K562 (cell line): ENCODE measurements at regions not wholly inside any gene's neighbourhood (a gene's known extent, or its start where the extent isn't known, plus 50 kb on each side); places are given as distances from the start of the nearest gene placed in this dataset.

Experiments used
- ATAC-seq: fragments of 200-7000 bp; cut with Tn5 transposase; 3 replicates; pipeline ENCODE4 v1.9.1; 2020; ENCODE audit warnings: moderate library complexity
- BruUV-seq: library from RNA; stranded (reverse); fragments of 400-500 nt; replicated peaks from 2 replicates; lab custom pipeline; 2021; lab: Mats Ljungman, UMichigan
- CTCF ChIA-PET: fragments of 300-600 bp; formaldehyde crosslinking; extraction: SDS; loops from one replicate; lab custom pipeline; 2021; ENCODE audit warnings: low intra/inter-chr PET ratio; lab: Yijun Ruan, JAX
- POLR2A ChIA-PET: fragments of 300-600, 350-650 bp; sonication (Branson Sonifier 250); formaldehyde crosslinking; extraction: SDS; loops from one replicate; lab custom pipeline; 2021; ENCODE audit warnings: antibody characterized with exemption, inconsistent platforms; lab: Yijun Ruan, JAX
- DNase-seq, 4 experiments: peaks; one replicate each; pipeline versions ENCODE4 v3.0.0 to v3.0.0-alpha.2; 2011 to 2018; ENCODE audit warnings: low spot score in 3 of 4, mixed read lengths in 3 of 4; ENCODE audit errors: extremely low read depth in 1 of 4
- FAIRE-seq: peaks from 2 replicates; lab custom pipeline; 2011; peaks lifted over from hg19 to GRCh38; lab: Jason Lieb, UNC
- H2AFZ ChIP-seq: 2 replicates; pipeline ENCODE4 v1.6.0; 2011; ENCODE audit warnings: low read depth, low read length, control low read depth, inconsistent platforms
- H3K27ac ChIP-seq: fragments of 200-600 bp; 3 replicates; pipeline ENCODE4 v1.8.0; 2011; ENCODE audit warnings: low read depth, mild to moderate bottlenecking, control low read depth, inconsistent platforms, low read length, moderate library complexity, mixed read lengths; ENCODE audit errors: extremely low read depth
- H3K27me3 ChIP-seq, 2 experiments: fragments of 300-600 bp in 1 of 2; 2 replicates in 1 of 2; 3 replicates in 1 of 2; pipeline versions ENCODE4 v1.6.0 to v1.8.0; 2011; ENCODE audit warnings: inconsistent platforms in 2 of 2, low read length in 2 of 2, mild to moderate bottlenecking in 1 of 2, mixed read lengths in 1 of 2, moderate library complexity in 1 of 2; ENCODE audit not compliant: control insufficient read depth in 2 of 2, insufficient read depth in 2 of 2
- H3K36me3 ChIP-seq: fragments of 300-600 bp; 3 replicates; pipeline ENCODE4 v1.8.0; 2011; ENCODE audit warnings: mild to moderate bottlenecking, low read length, inconsistent platforms; ENCODE audit not compliant: control insufficient read depth, insufficient read depth
- H3K4me1 ChIP-seq, 2 experiments: fragments of 200-600 bp in 1 of 2; replicated peaks in 1 of 2; 2 replicates in 1 of 2; 3 replicates in 1 of 2; pipeline versions ENCODE4 v1.5.1 to v1.8.0; 2011; ENCODE audit warnings: inconsistent platforms in 2 of 2, low read length in 2 of 2, mild to moderate bottlenecking in 1 of 2, mixed read lengths in 1 of 2, moderate library complexity in 1 of 2; ENCODE audit not compliant: control insufficient read depth in 2 of 2, insufficient read depth in 2 of 2
- H3K4me2 ChIP-seq: 2 replicates; pipeline ENCODE4 v1.6.1; 2011; ENCODE audit warnings: low read length, control low read depth, inconsistent platforms, mixed read lengths; ENCODE audit not compliant: insufficient read depth
- H3K4me3 ChIP-seq: fragments of 200-600 bp; sonication (generic), shearing (Covaris generic); 2 replicates; pipeline ENCODE4 v1.5.1; 2016; ENCODE audit warnings: control low read depth, inconsistent platforms
- H3K79me2 ChIP-seq: fragments of 200-600 bp; 3 replicates; pipeline ENCODE4 v1.8.0; 2011; ENCODE audit warnings: low read length, inconsistent platforms; ENCODE audit not compliant: control insufficient read depth, insufficient read depth
- H3K9ac ChIP-seq, 2 experiments: 2 replicates each; pipeline versions ENCODE4 v1.6.0 to v1.6.1; 2011; ENCODE audit warnings: low read depth in 2 of 2, low read length in 2 of 2, control low read depth in 1 of 2, inconsistent platforms in 1 of 2, mild to moderate bottlenecking in 1 of 2, mixed read lengths in 1 of 2; ENCODE audit not compliant: insufficient read depth in 1 of 2
- H3K9me1 ChIP-seq: one replicate; pipeline ENCODE4 v1.6.0; 2011; ENCODE audit warnings: inconsistent platforms, mild to moderate bottlenecking, low read length, moderate library complexity; ENCODE audit not compliant: control insufficient read depth, insufficient read depth
- H3K9me3 ChIP-seq: replicated peaks from 2 replicates; pipeline ENCODE4 v1.5.1; 2011; ENCODE audit warnings: low read depth, low read length, inconsistent platforms; ENCODE audit not compliant: control insufficient read depth, insufficient read depth
- H4K20me1 ChIP-seq: replicated peaks from 2 replicates; pipeline ENCODE4 v1.6.1; 2011; ENCODE audit warnings: low read length, inconsistent platforms, mixed read lengths; ENCODE audit not compliant: control insufficient read depth, insufficient read depth
- ADNP ChIP-seq: fragments of 200-800 bp; sonication (Bioruptor generic); IDR thresholded peaks from 2 replicates; pipeline ENCODE4 v1.6.1; 2016; ENCODE audit warnings: missing genetic modification characterization, missing compliant biosample characterization
- ESRRB ChIP-seq: fragments of 250-450 bp; sonication (Bioruptor Pico); IDR thresholded peaks from 2 replicates; pipeline ENCODE4 v1.5.0; 2020; ENCODE audit warnings: mild to moderate bottlenecking, moderate library complexity, borderline replicate concordance
- FOXM1 ChIP-seq, 2 experiments: fragments of 450-650 bp in 1 of 2; sonication (generic) in 1 of 2; formaldehyde crosslinking in 1 of 2; IDR thresholded peaks; 2 replicates each; pipeline versions ENCODE4 v1.6.1 to v1.9.0; 2017 to 2022; ENCODE audit warnings: low read depth in 2 of 2, mild to moderate bottlenecking in 2 of 2, missing genetic modification reagents in 1 of 2, moderate library complexity in 1 of 2
- GATA2 ChIP-seq: sonication (generic); formaldehyde crosslinking; IDR thresholded peaks from 2 replicates; pipeline ENCODE4 v1.4.0; 2020; ENCODE audit warnings: mild to moderate bottlenecking, missing genetic modification reagents
- ILF3 ChIP-seq: fragments of 450-650 bp; IDR thresholded peaks from 2 replicates; pipeline ENCODE4 v1.6.1; 2018; ENCODE audit warnings: antibody characterized with exemption, mild to moderate bottlenecking, moderate library complexity, borderline replicate concordance
- IRF2 ChIP-seq: sonication (generic); formaldehyde crosslinking; IDR thresholded peaks from 2 replicates; pipeline ENCODE4 v1.8.1; 2022; ENCODE audit warnings: mild to moderate bottlenecking, missing genetic modification reagents
- NCOA6 ChIP-seq: fragments of 450-650 bp; IDR thresholded peaks from 2 replicates; pipeline ENCODE4 v1.6.1; 2017; ENCODE audit warnings: mild to moderate bottlenecking
- NFRKB ChIP-seq: fragments of 450-650 bp; IDR thresholded peaks from 2 replicates; pipeline ENCODE4 v1.6.1; 2016; ENCODE audit warnings: low read depth
- PHF8 ChIP-seq: fragments of 200-600 bp; sonication (generic); IDR thresholded peaks from 2 replicates; pipeline ENCODE4 v1.6.1; 2012; ENCODE audit warnings: mixed run types, mild to moderate bottlenecking, inconsistent platforms, low read length, moderate library complexity, borderline replicate concordance
- POLR2H ChIP-seq: IDR thresholded peaks from 2 replicates; pipeline ENCODE4 v1.6.1; 2016; ENCODE audit warnings: missing genetic modification characterization, low read depth, mild to moderate bottlenecking, control low read depth, missing compliant biosample characterization, moderate library complexity
- PTTG1 ChIP-seq: fragments of 450-650 bp; IDR thresholded peaks from 2 replicates; pipeline ENCODE4 v1.6.1; 2016; ENCODE audit warnings: low read depth, mild to moderate bottlenecking, missing genetic modification characterization, missing compliant biosample characterization
- RBBP5 ChIP-seq: fragments of 200-600 bp; sonication (generic); IDR thresholded peaks from 2 replicates; pipeline ENCODE4 v1.6.1; 2012; ENCODE audit warnings: borderline replicate concordance, mild to moderate bottlenecking, low read length, control low read depth, inconsistent platforms; ENCODE audit not compliant: insufficient read depth, poor library complexity, severe bottlenecking
- WGBS: fragments of 100-300 bp; shearing (Covaris generic); methylation state at CpG from one replicate; pipeline ENCODE4 v1.1.6; 2016; ENCODE audit warnings: low coverage, mixed read lengths; ENCODE audit not compliant: insufficient coverage; ENCODE audit errors: missing lambda C conversion rate; 5-methylcytosine and 5-hydroxymethylcytosine counted together
- in situ Hi-C: fragments of 300-500 bp; cut with MboI; formaldehyde crosslinking; loops from 4 replicates; pipeline ENCODE4 v1.15.0; 2018; ENCODE audit warnings: inconsistent platforms, mixed read lengths
- intact Hi-C: fragments of 100-400 bp; cut with micrococcal nuclease; formaldehyde crosslinking; loops from 2 replicates; pipeline ENCODE4 v1.14.2; 2022
- TF ChIP-seq, protein P1 (sequence below): fragments of 450-650 bp; IDR thresholded peaks from 2 replicates; pipeline ENCODE4 v1.6.1; 2017; ENCODE audit warnings: antibody characterized with exemption
- TF ChIP-seq, protein P2 (sequence below): fragments of 450-650 bp; formaldehyde crosslinking; IDR thresholded peaks from 2 replicates; pipeline ENCODE4 v1.4.0; 2022; ENCODE audit warnings: mild to moderate bottlenecking, moderate library complexity
- TF ChIP-seq, protein P3 (sequence below): fragments of 250-450 bp; sonication (Bioruptor Pico); IDR thresholded peaks from 2 replicates; pipeline ENCODE4 v1.5.0; 2022; ENCODE audit warnings: mild to moderate bottlenecking

DNA sequence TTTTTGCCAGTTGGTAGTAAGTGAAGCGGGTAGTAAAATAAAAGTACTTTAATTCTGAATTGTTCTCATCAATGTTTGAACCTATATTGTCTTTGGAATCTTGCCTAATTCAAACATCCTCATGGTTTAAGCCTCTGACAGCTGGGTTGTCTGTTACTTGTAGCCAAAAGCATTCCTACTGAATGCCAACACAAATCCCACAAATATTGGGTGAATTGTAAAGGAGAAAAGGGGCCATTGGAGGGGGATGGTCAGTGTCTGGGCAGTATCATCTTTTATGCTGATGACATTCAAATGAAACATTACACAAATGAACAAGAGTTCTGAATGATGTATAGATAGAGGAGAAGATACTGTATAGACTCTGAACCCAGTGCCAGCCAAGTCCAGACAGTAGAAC is 309.5 kb downstream of the OSTF1 start:
- Histone ChIP-seq H3K27ac (no peak overlapping the region), H3K79me2 (no peaks in the 10 kb centered on the region), H3K36me3 (no peaks in the 10 kb centered on the region), H3K9me3 (no peaks in the 10 kb centered on the region), H3K4me1 (no peaks in the 10 kb centered on the region), H3K4me2 (no peak overlapping the region), H3K27me3 (no peaks in the 10 kb centered on the region), H3K9ac (no peak overlapping the region), H4K20me1 (no peaks in the 10 kb centered on the region), H3K4me3 (no peak overlapping the region), H3K9me1 (no peaks in the 10 kb centered on the region), H2AFZ (no peak overlapping the region)
- FAIRE-seq: no peak
- no peak for ATAC-seq
- no peak for DNase-seq
- TF ChIP-seq NCOA6: no peak
- TF ChIP-seq PHF8: no peak
- TF ChIP-seq, protein P1, sequence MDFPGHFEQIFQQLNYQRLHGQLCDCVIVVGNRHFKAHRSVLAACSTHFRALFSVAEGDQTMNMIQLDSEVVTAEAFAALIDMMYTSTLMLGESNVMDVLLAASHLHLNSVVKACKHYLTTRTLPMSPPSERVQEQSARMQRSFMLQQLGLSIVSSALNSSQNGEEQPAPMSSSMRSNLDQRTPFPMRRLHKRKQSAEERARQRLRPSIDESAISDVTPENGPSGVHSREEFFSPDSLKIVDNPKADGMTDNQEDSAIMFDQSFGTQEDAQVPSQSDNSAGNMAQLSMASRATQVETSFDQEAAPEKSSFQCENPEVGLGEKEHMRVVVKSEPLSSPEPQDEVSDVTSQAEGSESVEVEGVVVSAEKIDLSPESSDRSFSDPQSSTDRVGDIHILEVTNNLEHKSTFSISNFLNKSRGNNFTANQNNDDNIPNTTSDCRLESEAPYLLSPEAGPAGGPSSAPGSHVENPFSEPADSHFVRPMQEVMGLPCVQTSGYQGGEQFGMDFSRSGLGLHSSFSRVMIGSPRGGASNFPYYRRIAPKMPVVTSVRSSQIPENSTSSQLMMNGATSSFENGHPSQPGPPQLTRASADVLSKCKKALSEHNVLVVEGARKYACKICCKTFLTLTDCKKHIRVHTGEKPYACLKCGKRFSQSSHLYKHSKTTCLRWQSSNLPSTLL: no peak
- no peak for TF ChIP-seq ILF3
- TF ChIP-seq PTTG1 (tag): no peak
- TF ChIP-seq, protein P2, sequence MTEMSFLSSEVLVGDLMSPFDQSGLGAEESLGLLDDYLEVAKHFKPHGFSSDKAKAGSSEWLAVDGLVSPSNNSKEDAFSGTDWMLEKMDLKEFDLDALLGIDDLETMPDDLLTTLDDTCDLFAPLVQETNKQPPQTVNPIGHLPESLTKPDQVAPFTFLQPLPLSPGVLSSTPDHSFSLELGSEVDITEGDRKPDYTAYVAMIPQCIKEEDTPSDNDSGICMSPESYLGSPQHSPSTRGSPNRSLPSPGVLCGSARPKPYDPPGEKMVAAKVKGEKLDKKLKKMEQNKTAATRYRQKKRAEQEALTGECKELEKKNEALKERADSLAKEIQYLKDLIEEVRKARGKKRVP: no peak
- TF ChIP-seq ESRRB (CRISPR knock-in tag): no peak
- no peak for TF ChIP-seq IRF2
- TF ChIP-seq RBBP5: no peak
- TF ChIP-seq, protein P3, sequence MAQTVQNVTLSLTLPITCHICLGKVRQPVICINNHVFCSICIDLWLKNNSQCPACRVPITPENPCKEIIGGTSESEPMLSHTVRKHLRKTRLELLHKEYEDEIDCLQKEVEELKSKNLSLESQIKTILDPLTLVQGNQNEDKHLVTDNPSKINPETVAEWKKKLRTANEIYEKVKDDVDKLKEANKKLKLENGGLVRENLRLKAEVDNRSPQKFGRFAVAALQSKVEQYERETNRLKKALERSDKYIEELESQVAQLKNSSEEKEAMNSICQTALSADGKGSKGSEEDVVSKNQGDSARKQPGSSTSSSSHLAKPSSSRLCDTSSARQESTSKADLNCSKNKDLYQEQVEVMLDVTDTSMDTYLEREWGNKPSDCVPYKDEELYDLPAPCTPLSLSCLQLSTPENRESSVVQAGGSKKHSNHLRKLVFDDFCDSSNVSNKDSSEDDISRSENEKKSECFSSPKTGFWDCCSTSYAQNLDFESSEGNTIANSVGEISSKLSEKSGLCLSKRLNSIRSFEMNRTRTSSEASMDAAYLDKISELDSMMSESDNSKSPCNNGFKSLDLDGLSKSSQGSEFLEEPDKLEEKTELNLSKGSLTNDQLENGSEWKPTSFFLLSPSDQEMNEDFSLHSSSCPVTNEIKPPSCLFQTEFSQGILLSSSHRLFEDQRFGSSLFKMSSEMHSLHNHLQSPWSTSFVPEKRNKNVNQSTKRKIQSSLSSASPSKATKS: no peak
- TF ChIP-seq NFRKB: no peak
- no peak for TF ChIP-seq FOXM1 (IDR thresholded peaks at IDR 0.05; ENCODE audit: low read depth)
- TF ChIP-seq FOXM1 (CRISPR knock-in tag; IDR thresholded peaks at IDR 0.05; ENCODE audit: low read depth): no peak
- TF ChIP-seq ADNP: no peak
- TF ChIP-seq POLR2H: no peak
- TF ChIP-seq GATA2 (CRISPR knock-in tag): no peak
- BruUV-seq: no TSS peak
- 0% methylated on average over 1 of the region's 1 CpG for WGBS
- intact Hi-C loops: no loop called here
- CTCF ChIA-PET: no interaction called here
- POLR2A ChIA-PET: interaction anchor here (0.8 kb wide), 1 partner anchor 249 kb away, joined by 3 read pairs; no protein-coding TSS in a partner anchor
- in situ Hi-C loops: no loop called here
